VCaP (cell line): ENCODE measurements at regions not wholly inside any gene's neighbourhood (a gene's known extent, or its start where the extent isn't known, plus 50 kb on each side); places are given as distances from the start of the nearest gene placed in this dataset.

Experiments used
- H3K27ac ChIP-seq: fragments of 450-650 bp; 2 replicates; pipeline ENCODE4 v1.5.1; 2017
- CTCF ChIP-seq: fragments of 450-650 bp; conservative IDR thresholded peaks from 2 replicates; pipeline ENCODE4 v1.5.1; 2017; ENCODE audit warnings: mild to moderate bottlenecking, moderate library complexity

DNA sequence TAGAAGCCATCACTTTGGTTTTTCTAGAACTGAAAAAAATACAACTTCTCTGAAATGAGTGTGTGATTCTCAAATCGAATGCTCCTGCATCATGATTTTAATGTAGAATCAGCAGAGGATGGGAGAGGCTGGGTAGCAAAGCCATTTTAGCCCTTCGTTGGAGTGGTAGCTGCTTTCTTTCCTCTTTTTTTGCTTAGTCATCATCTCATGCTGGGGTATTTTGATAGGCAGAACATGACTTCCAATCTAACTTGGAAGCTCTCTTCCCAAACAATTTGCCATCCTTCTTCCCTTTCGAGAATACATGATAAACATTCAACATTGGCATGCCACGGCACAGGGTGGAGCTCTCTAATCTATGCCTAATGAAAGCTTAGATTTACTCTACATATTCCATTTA is 311.2 kb upstream of the LRATD1 start:
- no peak overlapping the region for H3K27ac ChIP-seq
- no peak for TF ChIP-seq CTCF

DNA sequence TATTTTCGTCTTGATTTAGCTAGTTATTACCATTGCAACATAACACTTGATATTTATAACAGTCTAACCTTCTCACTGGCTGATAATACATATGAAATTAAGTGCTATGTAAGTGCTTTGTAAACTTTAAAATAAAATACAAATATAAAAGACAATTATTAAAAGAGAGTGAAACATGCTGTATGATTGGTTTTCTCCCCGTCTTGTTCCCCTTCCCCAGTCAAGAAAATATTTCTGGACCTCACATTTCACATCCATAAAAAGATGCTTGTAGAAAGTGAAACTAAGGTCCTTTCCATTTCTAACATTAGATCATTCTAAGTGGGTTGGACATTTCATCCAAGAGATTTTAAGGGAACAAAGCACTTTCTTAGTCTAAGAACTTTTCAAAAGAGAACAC is 310.2 kb upstream of the LRATD1 start:
- TF ChIP-seq CTCF, result no peak
- H3K27ac ChIP-seq, result no peak overlapping the region

DNA sequence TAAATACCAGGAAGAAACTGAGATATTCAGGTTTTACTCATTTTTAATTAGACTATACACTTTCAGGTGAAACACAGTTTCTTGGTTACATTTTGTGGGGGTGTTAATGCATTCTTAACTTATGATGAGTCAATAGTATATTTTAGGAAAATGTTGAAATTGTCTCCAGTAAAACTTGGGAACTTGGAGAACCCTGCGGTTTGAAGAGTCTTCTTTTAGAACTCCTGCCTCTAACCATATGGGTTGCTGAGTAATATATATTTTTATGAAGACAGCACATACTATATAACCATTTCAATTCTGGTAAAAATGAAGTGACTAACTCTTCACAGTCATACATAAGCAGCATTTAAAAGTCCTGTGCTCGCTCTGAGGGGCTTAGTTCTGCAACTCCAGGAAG is 308.2 kb upstream of the LRATD1 start:
- TF ChIP-seq CTCF, result no peak
- H3K27ac ChIP-seq, result no peak overlapping the region

- TF ChIP-seq CTCF, result no peak
- no peak overlapping the region for H3K27ac ChIP-seq
Observed at GRCh38 chr2:14330884-14331283, 301.6 kb upstream of the LRATD1 start.

GRCh38 chr2:14336759-14337382 is 295.6 kb upstream of the LRATD1 start:
- no peak overlapping the region for H3K27ac ChIP-seq
- no peak for TF ChIP-seq CTCF

DNA sequence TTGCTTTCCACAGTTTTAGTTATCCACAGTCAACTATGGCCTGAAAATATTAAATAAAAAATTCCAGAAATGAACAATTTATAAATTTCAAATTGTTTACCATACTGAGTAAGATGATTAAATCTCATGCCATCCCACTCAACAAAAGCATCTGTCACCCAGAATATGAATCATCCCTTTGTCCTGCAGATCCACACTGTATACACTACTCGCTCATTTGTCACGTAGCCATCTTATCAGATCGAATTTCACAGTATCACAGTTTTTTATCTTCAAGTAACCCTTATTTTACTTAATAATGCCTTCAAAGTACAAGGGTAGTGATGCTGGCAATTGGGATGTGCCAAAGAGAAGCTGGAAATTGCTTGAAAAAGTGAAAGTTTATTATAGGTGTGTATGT is 291.8 kb upstream of the LRATD1 start:
- no peak for TF ChIP-seq CTCF
- no peak overlapping the region for H3K27ac ChIP-seq

DNA sequence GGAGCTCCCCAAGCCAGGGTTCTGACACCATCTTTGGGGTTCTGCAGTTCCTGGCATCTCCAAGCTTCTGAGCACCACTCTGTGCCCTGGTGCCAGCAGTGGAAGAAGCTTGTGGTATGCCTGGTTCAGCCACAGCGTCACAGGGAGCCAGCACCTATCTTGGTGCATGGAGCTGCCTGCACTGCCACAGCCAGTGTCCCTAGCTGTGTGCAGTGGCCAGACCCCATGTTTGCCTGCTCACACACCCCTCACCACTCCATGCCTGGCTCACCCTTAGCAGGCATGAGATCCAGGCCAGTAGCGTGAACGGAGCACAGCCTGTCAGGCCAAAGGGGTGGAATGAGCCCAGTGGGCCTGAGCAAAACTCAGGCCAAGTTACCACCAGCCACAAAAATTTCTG is 290.2 kb upstream of the LRATD1 start:
- TF ChIP-seq CTCF, result no peak
- H3K27ac ChIP-seq, result no peak overlapping the region
